Activated T-cell treated with anti-CD3 and anti-CD28 coated beads, Interleukin-2, amount 50 U/mL, for 72 hours (primary cell): ENCODE measurements at regions not wholly inside any gene's neighbourhood (a gene's known extent, or its start where the extent isn't known, plus 50 kb on each side); places are given as distances from the start of the nearest gene placed in this dataset.

ENCODE experiments used
- ATAC-seq, 2 donors: fragments of 150-1000 bp; cut with Tn5 transposase; replicated peaks in 1 of 2; 2 replicates each; pipeline ENCODE4 v1.10.0; 2021; ENCODE audit warnings: moderate library complexity in 2 of 2, mild to moderate bottlenecking in 1 of 2
- DNase-seq, 2 donors: peaks; one replicate each; pipeline ENCODE4 v3.0.0; 2021 to 2022; ENCODE audit warnings: mixed read lengths in 1 of 2
- H3K27ac Mint-ChIP-seq: one replicate; pipeline ENCODE4 v1.8.0; 2022; ENCODE audit warnings: mild to moderate bottlenecking, moderate library complexity, mixed read lengths
- H3K27me3 Mint-ChIP-seq: one replicate; pipeline ENCODE4 v1.8.0; 2022; ENCODE audit warnings: low read depth, mixed read lengths
- H3K36me3 Mint-ChIP-seq, 2 donors: one replicate each; pipeline ENCODE4 v1.8.0; 2022; ENCODE audit warnings: mixed read lengths in 2 of 2, mild to moderate bottlenecking in 1 of 2; ENCODE audit not compliant: insufficient read depth in 2 of 2
- H3K4me1 Mint-ChIP-seq: one replicate; pipeline ENCODE4 v1.8.0; 2022; ENCODE audit warnings: low read depth, mixed read lengths
- H3K4me3 Mint-ChIP-seq, 2 donors: one replicate each; pipeline ENCODE4 v1.8.0; 2022; ENCODE audit warnings: mild to moderate bottlenecking in 2 of 2, mixed read lengths in 2 of 2, moderate library complexity in 2 of 2
- H3K9me3 Mint-ChIP-seq, 2 donors: one replicate each; pipeline ENCODE4 v1.8.0; 2022; ENCODE audit warnings: mixed read lengths in 2 of 2

GRCh38 chr1:181259026-181259745, 170.7 kb downstream of the IER5 start:
- peaks cover 18% of the 10 kb centered on the region for H3K27me3 Mint-ChIP-seq
- no peak overlapping the region for H3K4me3 Mint-ChIP-seq
- H3K36me3 Mint-ChIP-seq, result peaks cover 0 to 1% of the 10 kb centered on the region in 2 donors
- H3K27ac Mint-ChIP-seq, result no peak overlapping the region
- H3K9me3 Mint-ChIP-seq, result peaks cover 3 to 9% of the 10 kb centered on the region in 2 donors
- no peak for DNase-seq
- ATAC-seq, result no peak
- H3K4me1 Mint-ChIP-seq, result no peaks in the 10 kb centered on the region

GRCh38 chr1:181260271-181260670, 171.8 kb downstream of the IER5 start:
- ATAC-seq (no peak), DNase-seq (no peak)
- Mint-ChIP-seq H3K9me3 (peaks cover 0 to 4% of the 10 kb centered on the region in 2 donors), H3K4me3 (no peak overlapping the region), H3K27ac (no peak overlapping the region), H3K36me3 (no peaks in the 10 kb centered on the region), H3K27me3 (peaks cover 18% of the 10 kb centered on the region), H3K4me1 (no peaks in the 10 kb centered on the region)

DNA sequence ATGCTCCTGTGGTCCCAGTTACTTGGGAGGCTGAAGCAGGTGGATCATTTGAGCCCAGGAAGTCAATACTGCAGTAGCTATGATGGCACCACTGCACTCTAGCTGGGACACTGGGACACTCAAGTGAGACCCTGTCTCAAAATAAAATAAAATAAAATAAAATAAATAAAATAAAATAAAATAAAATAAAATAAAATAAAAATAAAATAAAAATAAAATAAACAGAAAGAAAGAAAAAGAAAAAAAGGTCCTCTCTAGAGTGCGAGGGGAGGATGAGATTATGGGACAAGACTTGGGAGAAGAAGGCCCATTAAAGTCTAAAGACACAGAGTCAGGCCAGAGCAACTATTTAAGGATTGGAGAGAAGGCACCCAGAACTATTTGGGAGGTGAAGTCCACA, 172.5 kb downstream of the IER5 start:
- no peak overlapping the region for H3K27ac Mint-ChIP-seq
- DNase-seq (no peak), ATAC-seq (no peak)
- H3K4me3 Mint-ChIP-seq, result no peak overlapping the region
- H3K4me1 Mint-ChIP-seq, result no peaks in the 10 kb centered on the region
- H3K9me3 Mint-ChIP-seq, result no peaks in the 10 kb centered on the region
- peaks cover 18% of the 10 kb centered on the region for H3K27me3 Mint-ChIP-seq
- no peaks in the 10 kb centered on the region for H3K36me3 Mint-ChIP-seq

DNA sequence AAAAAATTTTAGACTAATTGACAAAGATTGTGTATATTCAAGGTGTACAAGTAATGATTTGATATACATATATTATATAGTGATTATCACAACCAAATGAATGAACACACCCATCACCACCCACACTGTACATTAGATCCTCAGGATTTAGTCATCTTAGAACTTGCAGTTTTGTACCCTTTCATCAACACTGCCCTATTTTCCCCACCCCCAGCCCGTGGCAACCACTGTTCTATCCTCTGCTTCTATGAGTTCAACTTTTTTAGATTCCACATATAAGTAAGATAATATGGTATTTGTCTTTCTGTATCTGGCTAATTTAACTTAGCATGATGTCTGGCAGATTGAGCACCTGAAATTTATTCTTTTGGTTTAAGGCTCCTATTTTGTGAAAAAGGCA, 173.6 kb downstream of the IER5 start:
- ATAC-seq (no peak), DNase-seq (no peak)
- Mint-ChIP-seq H3K4me3 (no peak overlapping the region), H3K9me3 (no peaks in the 10 kb centered on the region), H3K4me1 (no peaks in the 10 kb centered on the region), H3K27ac (no peak overlapping the region), H3K27me3 (peaks cover 14% of the 10 kb centered on the region), H3K36me3 (no peaks in the 10 kb centered on the region)

- Mint-ChIP-seq H3K9me3 (no peaks in the 10 kb centered on the region), H3K36me3 (no peaks in the 10 kb centered on the region), H3K27ac (no peak overlapping the region), H3K4me3 (no peak overlapping the region), H3K4me1 (no peaks in the 10 kb centered on the region), H3K27me3 (peaks cover under 1% of the 10 kb centered on the region)
- DNase-seq (no peak), ATAC-seq (no peak)
Observed at GRCh38 chr1:181263444-181263843, 174.9 kb downstream of the IER5 start.

DNA sequence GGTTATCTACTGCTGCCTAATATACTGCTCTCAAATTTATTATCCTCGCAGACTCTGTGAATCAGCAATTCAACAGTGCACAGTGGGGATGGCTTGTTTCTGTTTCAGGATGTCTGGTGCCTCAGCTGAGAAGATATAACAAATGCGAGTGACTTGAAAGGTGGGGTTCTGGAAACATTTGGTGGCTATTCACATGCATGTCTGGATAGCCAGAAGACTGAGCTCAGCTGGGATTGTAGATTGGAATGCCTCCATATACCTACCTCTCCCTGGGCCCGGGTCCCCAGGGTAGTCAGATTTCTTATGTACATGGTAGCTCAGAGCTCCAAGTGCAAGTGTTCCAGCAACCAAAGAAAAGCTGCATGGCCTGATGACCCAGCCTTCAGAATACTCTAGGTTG, 176.3 kb downstream of the IER5 start:
- Mint-ChIP-seq H3K4me1 (no peaks in the 10 kb centered on the region), H3K9me3 (no peaks in the 10 kb centered on the region), H3K27me3 (no peaks in the 10 kb centered on the region), H3K4me3 (no peak overlapping the region), H3K27ac (no peak overlapping the region), H3K36me3 (no peaks in the 10 kb centered on the region)
- no peak for DNase-seq
- ATAC-seq, result no peak

- no peak for DNase-seq
- Mint-ChIP-seq H3K27me3 (peaks cover 9% of the 10 kb centered on the region), H3K4me3 (no peak overlapping the region), H3K4me1 (no peaks in the 10 kb centered on the region), H3K9me3 (peaks cover 10 to 15% of the 10 kb centered on the region in 2 donors), H3K27ac (no peak overlapping the region), H3K36me3 (peaks cover 7 to 8% of the 10 kb centered on the region in 2 donors)
- ATAC-seq, result no peak
Observed at GRCh38 chr1:181284978-181285377, 196.5 kb downstream of the IER5 start.

- H3K4me1 Mint-ChIP-seq, result no peaks in the 10 kb centered on the region
- no peak overlapping the region for H3K4me3 Mint-ChIP-seq
- H3K27ac Mint-ChIP-seq, result no peak overlapping the region
- no peak for ATAC-seq
- DNase-seq, result no peak
- no peaks in the 10 kb centered on the region for H3K9me3 Mint-ChIP-seq
- H3K27me3 Mint-ChIP-seq, result peaks cover 21% of the 10 kb centered on the region
- H3K36me3 Mint-ChIP-seq, result no peaks in the 10 kb centered on the region
Observed at GRCh38 chr1:181295217-181295616, 188.1 kb upstream of the CACNA1E start.

DNA sequence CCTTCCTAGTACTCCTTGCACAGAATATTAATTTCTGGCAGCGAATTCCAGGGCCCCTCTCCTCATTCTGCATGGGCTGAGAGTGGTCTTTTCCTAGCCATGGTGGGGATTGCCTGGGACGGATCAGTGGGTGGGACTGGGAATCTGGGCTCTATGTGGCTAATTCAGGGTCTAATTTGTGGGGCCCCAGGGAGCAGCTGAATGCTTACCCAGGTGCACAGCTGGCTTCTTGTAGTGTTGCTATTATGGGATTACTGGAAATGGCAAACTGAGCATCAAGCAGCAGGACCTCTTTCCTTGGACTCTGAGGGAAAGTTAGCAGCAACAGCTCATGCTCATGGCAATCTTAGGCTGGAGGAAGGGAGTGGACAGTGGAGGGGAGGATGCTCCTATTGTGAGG, 187.1 kb upstream of the CACNA1E start:
- no peak overlapping the region for H3K27ac Mint-ChIP-seq
- DNase-seq (no peak), ATAC-seq (no peak)
- H3K9me3 Mint-ChIP-seq, result no peaks in the 10 kb centered on the region
- H3K4me3 Mint-ChIP-seq, result no peak overlapping the region
- no peaks in the 10 kb centered on the region for H3K36me3 Mint-ChIP-seq
- H3K27me3 Mint-ChIP-seq, result peaks cover 17% of the 10 kb centered on the region
- H3K4me1 Mint-ChIP-seq, result no peaks in the 10 kb centered on the region

DNA sequence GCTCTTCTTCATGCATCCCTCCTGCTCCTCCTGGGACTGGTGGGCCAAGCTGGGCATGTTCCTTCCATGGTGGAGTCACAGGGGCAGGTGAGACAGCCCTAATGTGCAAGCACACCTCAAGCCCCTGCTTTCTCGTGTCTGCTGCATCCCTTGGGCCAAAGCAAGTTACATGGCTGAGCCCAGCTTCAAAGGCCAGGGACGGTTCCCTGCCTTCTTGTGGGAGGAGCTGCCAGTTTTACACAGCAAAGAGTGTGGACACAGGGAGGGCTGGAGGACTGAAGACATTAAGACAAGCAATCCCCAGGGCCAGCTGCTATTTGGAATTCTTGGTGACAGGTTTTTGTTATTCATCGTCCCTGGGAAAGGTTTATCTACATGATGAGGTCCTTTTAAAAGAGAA, 175.2 kb upstream of the CACNA1E start:
- Mint-ChIP-seq H3K9me3 (no peaks in the 10 kb centered on the region), H3K36me3 (no peaks in the 10 kb centered on the region), H3K4me3 (no peak overlapping the region), H3K27ac (no peak overlapping the region), H3K27me3 (peaks cover 14% of the 10 kb centered on the region), H3K4me1 (no peaks in the 10 kb centered on the region)
- no peak for DNase-seq
- no peak for ATAC-seq

DNA sequence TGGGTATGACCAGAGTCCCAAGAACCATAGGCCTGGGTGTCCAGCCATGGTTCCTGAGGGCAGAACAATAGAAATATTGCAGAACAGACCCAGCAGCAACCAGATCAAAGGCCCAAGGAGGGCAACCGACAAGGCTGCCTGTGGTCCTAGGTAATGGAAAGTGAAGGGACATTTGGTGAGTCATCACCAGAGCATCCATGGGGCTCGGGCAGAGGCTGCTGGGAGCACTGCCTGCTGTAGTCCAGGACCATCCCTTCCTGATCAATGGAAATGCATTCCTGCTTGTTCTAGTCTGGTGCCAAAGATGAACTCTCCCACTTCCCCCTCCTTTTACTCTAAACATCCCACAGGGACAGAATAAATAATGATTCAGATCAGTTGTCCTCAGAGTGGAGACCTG, 172.8 kb upstream of the CACNA1E start:
- H3K27ac Mint-ChIP-seq, result no peak overlapping the region
- DNase-seq, result no peak
- no peaks in the 10 kb centered on the region for H3K36me3 Mint-ChIP-seq
- no peak for ATAC-seq
- no peaks in the 10 kb centered on the region for H3K9me3 Mint-ChIP-seq
- H3K27me3 Mint-ChIP-seq, result peaks cover 37% of the 10 kb centered on the region
- H3K4me3 Mint-ChIP-seq, result no peak overlapping the region
- peaks cover 15% of the 10 kb centered on the region for H3K4me1 Mint-ChIP-seq

- H3K9me3 Mint-ChIP-seq, result no peaks in the 10 kb centered on the region
- no peaks in the 10 kb centered on the region for H3K36me3 Mint-ChIP-seq
- H3K27ac Mint-ChIP-seq, result no peak overlapping the region
Observed at GRCh38 chr1:181312946-181313345, 170.4 kb upstream of the CACNA1E start.

DNA sequence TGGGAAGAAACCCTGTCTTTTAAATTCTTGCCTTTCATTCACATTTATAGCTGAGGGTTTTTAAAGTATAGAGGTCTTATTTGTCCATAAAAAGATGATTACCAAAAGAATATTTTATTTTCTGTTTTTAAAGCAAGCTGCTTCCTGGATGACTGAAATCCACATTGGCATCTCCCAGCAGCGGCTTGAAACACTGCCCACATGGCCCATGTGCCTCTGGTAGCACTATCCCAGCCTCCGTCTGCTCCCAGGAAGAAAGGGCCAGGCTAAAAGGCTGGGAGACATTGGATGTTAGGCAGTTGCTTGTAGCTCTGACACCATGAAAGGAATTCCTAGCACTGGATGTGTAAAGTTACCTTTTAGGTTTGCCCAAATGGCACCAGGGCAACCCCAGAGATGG, 169.9 kb upstream of the CACNA1E start:
- no peak for DNase-seq
- H3K27ac Mint-ChIP-seq, result no peak overlapping the region
- H3K9me3 Mint-ChIP-seq, result no peaks in the 10 kb centered on the region
- H3K4me1 Mint-ChIP-seq, result peaks cover 28% of the 10 kb centered on the region
- H3K27me3 Mint-ChIP-seq, result peaks cover 64% of the 10 kb centered on the region
- ATAC-seq, result no peak
- H3K4me3 Mint-ChIP-seq, result no peak overlapping the region
- no peaks in the 10 kb centered on the region for H3K36me3 Mint-ChIP-seq

More at GRCh38 chr1:181312946-181313345, 170.4 kb upstream of the CACNA1E start:
- Mint-ChIP-seq H3K4me3 (no peak overlapping the region), H3K27me3 (peaks cover 59% of the 10 kb centered on the region), H3K4me1 (peaks cover 23% of the 10 kb centered on the region)
- DNase-seq, result no peak
- ATAC-seq, result no peak

DNA sequence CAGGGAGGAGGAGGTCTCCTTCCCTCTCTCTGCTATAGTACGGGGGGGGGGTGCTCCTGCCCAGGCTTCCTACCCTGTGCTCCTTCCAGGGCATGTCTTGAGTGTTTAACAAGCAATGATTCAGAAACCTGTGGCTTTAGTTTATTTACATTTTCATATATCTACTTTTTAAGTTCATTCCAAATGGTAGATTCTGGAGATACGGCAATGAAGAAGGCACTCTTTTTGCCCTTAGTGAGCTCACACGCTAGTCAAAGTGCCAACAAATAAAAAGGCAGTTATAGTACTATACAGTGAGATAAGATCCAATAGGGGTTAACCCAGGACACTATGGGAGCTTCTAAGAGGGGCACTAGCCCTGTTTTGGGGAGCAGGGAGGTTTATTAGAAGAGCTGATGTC, 169.3 kb upstream of the CACNA1E start:
- H3K27me3 Mint-ChIP-seq, result peaks cover 70% of the 10 kb centered on the region
- H3K4me1 Mint-ChIP-seq, result peaks cover 34% of the 10 kb centered on the region
- no peak overlapping the region for H3K27ac Mint-ChIP-seq
- no peak for DNase-seq
- no peaks in the 10 kb centered on the region for H3K36me3 Mint-ChIP-seq
- ATAC-seq, result no peak
- H3K4me3 Mint-ChIP-seq, result no peak overlapping the region
- no peaks in the 10 kb centered on the region for H3K9me3 Mint-ChIP-seq
